ENCODE measurements at regions not wholly inside any gene's neighbourhood (a gene's known extent, or its start where the extent isn't known, plus 50 kb on each side); places are given as distances from the start of the nearest gene placed in this dataset.

DNA sequence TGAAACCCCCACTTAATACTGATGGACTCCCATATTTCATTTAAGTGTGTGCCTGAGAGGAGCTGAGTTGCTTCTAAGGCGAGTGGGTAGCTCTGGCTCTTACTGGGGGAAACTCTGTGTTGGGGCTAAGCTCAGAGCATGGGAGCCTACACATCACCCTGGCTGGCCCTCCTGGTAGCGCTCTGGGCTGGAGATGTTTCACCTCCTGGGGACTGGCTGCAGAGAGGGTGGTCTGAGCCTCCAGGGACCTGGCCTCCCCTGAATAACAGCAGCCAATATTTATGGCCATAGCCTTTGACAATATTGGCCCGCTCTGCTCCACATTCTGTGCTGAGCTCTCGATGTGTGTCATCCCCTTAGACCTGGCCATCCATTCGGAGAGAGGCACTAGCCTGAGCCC lies 316.5 kb downstream of the ZNF536 start:
- ChIA-PET CTCF (interaction anchor here (0.6 to 6.8 kb wide), 7 partner anchors 21 to 1881 kb away, joined by 3 to 55 read pairs (median 4); no protein-coding TSS in a partner anchor), POLR2A (no interaction called here)
- Mint-ChIP-seq H3K27me3 (ENCODE audit: insufficient read depth, unreplicated experiment) (peaks cover 16% of the 10 kb centered on the region), H3K36me3 (ENCODE audit: insufficient read depth, unreplicated experiment) (no peaks in the 10 kb centered on the region), H3K4me1 (ENCODE audit: insufficient read depth, unreplicated experiment) (no peaks in the 10 kb centered on the region), H3K27ac (ENCODE audit: low read depth, unreplicated experiment) (no peak overlapping the region), H3K4me3 (ENCODE audit: unreplicated experiment) (no peak overlapping the region), H3K9me3 (ENCODE audit: unreplicated experiment) (no peaks in the 10 kb centered on the region)
- intact Hi-C loops (cut with micrococcal nuclease), result no loop called here
- no peak for DNase-seq (ENCODE audit: unreplicated experiment)
- no TSS peak for BruUV-seq (replicated peaks)
- TF ChIP-seq, protein P1, sequence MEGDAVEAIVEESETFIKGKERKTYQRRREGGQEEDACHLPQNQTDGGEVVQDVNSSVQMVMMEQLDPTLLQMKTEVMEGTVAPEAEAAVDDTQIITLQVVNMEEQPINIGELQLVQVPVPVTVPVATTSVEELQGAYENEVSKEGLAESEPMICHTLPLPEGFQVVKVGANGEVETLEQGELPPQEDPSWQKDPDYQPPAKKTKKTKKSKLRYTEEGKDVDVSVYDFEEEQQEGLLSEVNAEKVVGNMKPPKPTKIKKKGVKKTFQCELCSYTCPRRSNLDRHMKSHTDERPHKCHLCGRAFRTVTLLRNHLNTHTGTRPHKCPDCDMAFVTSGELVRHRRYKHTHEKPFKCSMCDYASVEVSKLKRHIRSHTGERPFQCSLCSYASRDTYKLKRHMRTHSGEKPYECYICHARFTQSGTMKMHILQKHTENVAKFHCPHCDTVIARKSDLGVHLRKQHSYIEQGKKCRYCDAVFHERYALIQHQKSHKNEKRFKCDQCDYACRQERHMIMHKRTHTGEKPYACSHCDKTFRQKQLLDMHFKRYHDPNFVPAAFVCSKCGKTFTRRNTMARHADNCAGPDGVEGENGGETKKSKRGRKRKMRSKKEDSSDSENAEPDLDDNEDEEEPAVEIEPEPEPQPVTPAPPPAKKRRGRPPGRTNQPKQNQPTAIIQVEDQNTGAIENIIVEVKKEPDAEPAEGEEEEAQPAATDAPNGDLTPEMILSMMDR (IDR thresholded peaks at IDR 0.05; ENCODE audit: unreplicated experiment), result no peak

- TF ChIP-seq, protein P1 (IDR thresholded peaks at IDR 0.05; ENCODE audit: unreplicated experiment), result no peak
- POLR2A ChIA-PET, result no interaction called here
- Mint-ChIP-seq H3K9me3 (ENCODE audit: unreplicated experiment) (no peaks in the 10 kb centered on the region), H3K4me3 (ENCODE audit: unreplicated experiment) (no peak overlapping the region), H3K36me3 (ENCODE audit: insufficient read depth, unreplicated experiment) (no peaks in the 10 kb centered on the region), H3K27ac (ENCODE audit: low read depth, unreplicated experiment) (no peak overlapping the region), H3K4me1 (ENCODE audit: insufficient read depth, unreplicated experiment) (no peaks in the 10 kb centered on the region), H3K27me3 (ENCODE audit: insufficient read depth, unreplicated experiment) (peaks cover 16% of the 10 kb centered on the region)
- DNase-seq (ENCODE audit: unreplicated experiment), result no peak
- no TSS peak for BruUV-seq (replicated peaks)
- intact Hi-C loops (cut with micrococcal nuclease), result no loop called here
- CTCF ChIA-PET, result interaction anchor here (0.6 to 6.8 kb wide), 6 partner anchors 12 to 1682 kb away, joined by 3 to 55 read pairs (median 3); no protein-coding TSS in a partner anchor
Measured at GRCh38 chr19:30686826-30687566, 314.8 kb downstream of the ZNF536 start.

- H3K27ac Mint-ChIP-seq (ENCODE audit: low read depth, unreplicated experiment), result no peak overlapping the region
- CTCF ChIA-PET, result interaction anchor here (0.5 to 6.8 kb wide), 12 partner anchors 18 to 1682 kb away, joined by 3 to 55 read pairs (median 3); no protein-coding TSS in a partner anchor
- POLR2A ChIA-PET, result no interaction called here
- no peaks in the 10 kb centered on the region for H3K9me3 Mint-ChIP-seq (ENCODE audit: unreplicated experiment)
- no peak for DNase-seq (ENCODE audit: unreplicated experiment)
- BruUV-seq (replicated peaks), result no TSS peak
- peaks cover 16% of the 10 kb centered on the region for H3K27me3 Mint-ChIP-seq (ENCODE audit: insufficient read depth, unreplicated experiment)
- H3K4me3 Mint-ChIP-seq (ENCODE audit: unreplicated experiment), result no peak overlapping the region
- no peaks in the 10 kb centered on the region for H3K36me3 Mint-ChIP-seq (ENCODE audit: insufficient read depth, unreplicated experiment)
- intact Hi-C loops (cut with micrococcal nuclease), result no loop called here
- H3K4me1 Mint-ChIP-seq (ENCODE audit: insufficient read depth, unreplicated experiment), result no peaks in the 10 kb centered on the region
- TF ChIP-seq, protein P1 (IDR thresholded peaks at IDR 0.05; ENCODE audit: unreplicated experiment), result no peak
Measured at GRCh38 chr19:30686176-30686820, 314.1 kb downstream of the ZNF536 start.

DNA sequence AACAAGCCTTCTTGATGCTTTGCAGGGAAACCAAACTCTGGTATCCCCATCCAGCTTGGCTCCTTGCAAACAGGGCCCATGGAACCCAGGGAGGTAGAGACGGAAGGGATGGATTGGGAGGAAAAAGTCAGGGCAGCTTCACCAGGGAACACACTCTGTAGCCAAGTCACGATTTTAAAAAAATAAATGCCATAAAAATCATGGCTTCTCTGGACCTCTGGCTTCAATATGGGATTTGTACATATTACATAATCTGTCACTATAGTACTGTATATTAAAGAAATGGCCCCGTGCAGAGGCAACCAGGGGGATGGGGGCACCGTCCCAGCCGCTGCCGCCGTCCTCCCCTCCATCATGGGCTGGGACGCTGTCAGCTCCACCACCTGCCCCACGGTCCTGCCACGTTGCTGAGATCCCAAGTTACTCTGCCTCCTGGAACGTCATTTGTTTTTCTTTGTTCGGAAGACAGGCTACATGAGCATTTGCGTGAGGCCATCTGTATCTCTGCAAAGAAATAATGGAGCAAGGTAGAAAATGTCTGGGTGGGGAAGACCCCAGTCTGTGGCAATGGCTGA lies 313.3 kb downstream of the ZNF536 start:
- no TSS peak for BruUV-seq (replicated peaks)
- intact Hi-C loops (cut with micrococcal nuclease), result no loop called here
- Mint-ChIP-seq H3K36me3 (ENCODE audit: insufficient read depth, unreplicated experiment) (no peaks in the 10 kb centered on the region), H3K9me3 (ENCODE audit: unreplicated experiment) (no peaks in the 10 kb centered on the region), H3K27me3 (ENCODE audit: insufficient read depth, unreplicated experiment) (peaks cover 16% of the 10 kb centered on the region), H3K4me3 (ENCODE audit: unreplicated experiment) (no peak overlapping the region), H3K27ac (ENCODE audit: low read depth, unreplicated experiment) (no peak overlapping the region), H3K4me1 (ENCODE audit: insufficient read depth, unreplicated experiment) (no peaks in the 10 kb centered on the region)
- DNase-seq (ENCODE audit: unreplicated experiment), result no peak
- ChIA-PET POLR2A (no interaction called here), CTCF (interaction anchor here (0.5 to 6.8 kb wide), 13 partner anchors 17 to 1884 kb away, joined by 3 to 55 read pairs (median 3); no protein-coding TSS in a partner anchor)
- TF ChIP-seq, protein P1 (IDR thresholded peaks at IDR 0.05; ENCODE audit: unreplicated experiment), result no peak
